ENCODE measurements at regions not wholly inside any gene's neighbourhood (a gene's known extent, or its start where the extent isn't known, plus 50 kb on each side); places are given as distances from the start of the nearest gene placed in this dataset.

- H3K36me3 Mint-ChIP-seq (ENCODE audit: low read depth): peaks cover 4% of the 10 kb centered on the region; the same call in 1 of the 2 replicates
- H3K27ac Mint-ChIP-seq: no peak overlapping the region
- peaks cover 18% of the 10 kb centered on the region; the same call in 1 of the 2 replicates for H3K9me3 Mint-ChIP-seq
- TF ChIP-seq CTCF (IDR thresholded peaks at IDR 0.05): no peak
- no peaks in the 10 kb centered on the region for H3K27me3 Mint-ChIP-seq (ENCODE audit: insufficient read depth)
- H3K4me1 Mint-ChIP-seq (ENCODE audit: low read depth): peaks cover 5% of the 10 kb centered on the region; the same call in 1 of the 2 replicates
- no peak for DNase-seq
- no peak overlapping the region for H3K4me3 Mint-ChIP-seq
These were observed 197.8 kb upstream of the ZNF717 start for GRCh38 chr3:75983111-75983510.

- Mint-ChIP-seq H3K4me1 (ENCODE audit: low read depth) (peaks cover 3% of the 10 kb centered on the region; the same call in 1 of the 2 replicates), H3K36me3 (ENCODE audit: low read depth) (peaks cover 4% of the 10 kb centered on the region; the same call in 1 of the 2 replicates), H3K9me3 (peaks cover 18% of the 10 kb centered on the region; the same call in 1 of the 2 replicates), H3K27me3 (ENCODE audit: insufficient read depth) (no peaks in the 10 kb centered on the region), H3K27ac (no peak overlapping the region), H3K4me3 (no peak overlapping the region)
- DNase-seq: no peak
- TF ChIP-seq CTCF (IDR thresholded peaks at IDR 0.05): no peak
These were observed 198.4 kb upstream of the ZNF717 start for GRCh38 chr3:75983609-75984290.

- no peak overlapping the region for H3K4me3 Mint-ChIP-seq
- TF ChIP-seq CTCF (IDR thresholded peaks at IDR 0.05): no peak
- DNase-seq: no peak
- H3K27me3 Mint-ChIP-seq (ENCODE audit: insufficient read depth): no peaks in the 10 kb centered on the region
- no peaks in the 10 kb centered on the region; the same call in 1 of the 2 replicates for H3K4me1 Mint-ChIP-seq (ENCODE audit: low read depth)
- H3K9me3 Mint-ChIP-seq: peaks cover 18% of the 10 kb centered on the region; the same call in 1 of the 2 replicates
- H3K36me3 Mint-ChIP-seq (ENCODE audit: low read depth): peaks cover 4% of the 10 kb centered on the region; the same call in 1 of the 2 replicates
- H3K27ac Mint-ChIP-seq: no peak overlapping the region
These were observed 200.1 kb upstream of the ZNF717 start for GRCh38 chr3:75985432-75985831.

GRCh38 chr3:76010252-76010651 lies 224.9 kb upstream of the ZNF717 start:
- H3K36me3 Mint-ChIP-seq (ENCODE audit: low read depth): no peaks in the 10 kb centered on the region

GRCh38 chr3:76011121-76011520 lies 225.8 kb upstream of the ZNF717 start:
- no peak for DNase-seq
- Mint-ChIP-seq H3K27ac (no peak overlapping the region), H3K4me3 (no peak overlapping the region), H3K36me3 (ENCODE audit: low read depth) (no peaks in the 10 kb centered on the region), H3K27me3 (ENCODE audit: insufficient read depth) (no peaks in the 10 kb centered on the region), H3K4me1 (ENCODE audit: low read depth) (no peaks in the 10 kb centered on the region), H3K9me3 (peaks cover 9% of the 10 kb centered on the region; the same call in 1 of the 2 replicates)
- TF ChIP-seq CTCF (IDR thresholded peaks at IDR 0.05): no peak

More at GRCh38 chr3:76010252-76010651, 224.9 kb upstream of the ZNF717 start:
- peaks cover 12% of the 10 kb centered on the region for H3K9me3 Mint-ChIP-seq
- H3K4me1 Mint-ChIP-seq (ENCODE audit: low read depth): no peaks in the 10 kb centered on the region
- no peak for TF ChIP-seq CTCF (IDR thresholded peaks at IDR 0.05)
- H3K27me3 Mint-ChIP-seq (ENCODE audit: insufficient read depth): no peaks in the 10 kb centered on the region
- H3K4me3 Mint-ChIP-seq: no peak overlapping the region
- DNase-seq: no peak
- H3K27ac Mint-ChIP-seq: no peak overlapping the region

Data from HFFc6 (cell line).